ENCODE measurements at regions not wholly inside any gene's neighbourhood (a gene's known extent, or its start where the extent isn't known, plus 50 kb on each side); places are given as distances from the start of the nearest gene placed in this dataset.

- TF ChIP-seq EZH2 (IDR thresholded peaks at IDR 0.05; ENCODE audit: low read depth, unreplicated experiment) (no peak), STAT1 (IDR thresholded peaks at IDR 0.05; ENCODE audit: unreplicated experiment) (no peak), EZH2phosphoT487 (IDR thresholded peaks at IDR 0.05; ENCODE audit: unreplicated experiment) (no peak)
Measured at GRCh38 chr14:83566567-83566966, 1963.4 kb upstream of the FLRT2 start (continued).

GRCh38 chr14:83568141-83568540, 1961.8 kb upstream of the FLRT2 start:
- Mint-ChIP-seq H3K9me3 (peaks cover 2% of the 10 kb centered on the region; the same call in 2 of the 3 replicates), H3K36me3 (ENCODE audit: low read depth) (no peaks in the 10 kb centered on the region), H3K27me3 (ENCODE audit: insufficient read depth, low read depth, poor library complexity) (peaks cover 1% of the 10 kb centered on the region), H3K4me1 (no peaks in the 10 kb centered on the region), H3K4me3 (no peak overlapping the region), H3K27ac (no peak overlapping the region)
- no peaks in the 10 kb centered on the region for H3F3A ChIP-seq (replicated peaks; ENCODE audit: low read depth)
- no peaks in the 10 kb centered on the region for H3K79me2 ChIP-seq (replicated peaks; ENCODE audit: insufficient read depth)
- H4K20me1 ChIP-seq (replicated peaks; ENCODE audit: insufficient read depth), result no peaks in the 10 kb centered on the region
- ATAC-seq (no peak), DNase-seq (ENCODE audit: low spot score) (no peak)
- no peak overlapping the region for H3K4me2 ChIP-seq
- no peaks in the 10 kb centered on the region for H3K9me2 ChIP-seq (ENCODE audit: insufficient read depth)
- H3K27ac ChIP-seq (ENCODE audit: low read depth), result no peak overlapping the region
- TF ChIP-seq JUNB (IDR thresholded peaks at IDR 0.05; ENCODE audit: unreplicated experiment) (no peak), REST (IDR thresholded peaks at IDR 0.05; ENCODE audit: unreplicated experiment) (no peak), CTCF (conservative IDR thresholded peaks at IDR 0.05; ENCODE audit: low read depth in 2 of 2) (no peak), NANOG (IDR thresholded peaks at IDR 0.05; ENCODE audit: borderline replicate concordance) (no peak), ETS1 (IDR thresholded peaks at IDR 0.05) (no peak), STAT1 (IDR thresholded peaks at IDR 0.05; ENCODE audit: unreplicated experiment) (no peak), EZH2phosphoT487 (IDR thresholded peaks at IDR 0.05; ENCODE audit: unreplicated experiment) (no peak), EZH2 (IDR thresholded peaks at IDR 0.05; ENCODE audit: low read depth, unreplicated experiment) (no peak), ZNF462 (CRISPR knock-in tag; IDR thresholded peaks at IDR 0.05) (no peak), ZNF114 (CRISPR knock-in tag; IDR thresholded peaks at IDR 0.05) (no peak), ZNF331 (CRISPR knock-in tag; IDR thresholded peaks at IDR 0.05; ENCODE audit: low read depth) (no peak), CREB1 (CRISPR knock-in tag; IDR thresholded peaks at IDR 0.05; ENCODE audit: low read depth) (no peak), POLR2AphosphoS5 (IDR thresholded peaks at IDR 0.05; ENCODE audit: low read depth) (no peak)
- H3K27me3 ChIP-seq (ENCODE audit: insufficient read depth), result no peaks in the 10 kb centered on the region
- no peaks in the 10 kb centered on the region for H3K36me3 ChIP-seq (ENCODE audit: insufficient read depth)
- H2AFZ ChIP-seq, result no peak overlapping the region
- no peak overlapping the region for H3K4me3 ChIP-seq
- H3K4me1 ChIP-seq (ENCODE audit: insufficient read depth), result no peaks in the 10 kb centered on the region

All from GM23338 (cell line).